Hepatocyte (in vitro differentiated cells): ENCODE measurements at regions not wholly inside any gene's neighbourhood (a gene's known extent, or its start where the extent isn't known, plus 50 kb on each side); places are given as distances from the start of the nearest gene placed in this dataset.

ENCODE experiments used
- EZH2phosphoT487 ChIP-seq: fragments of 200-600 bp; sonication (generic); IDR thresholded peaks from one replicate; pipeline ENCODE4 v1.6.1; 2018; ENCODE audit warnings: antibody characterized with exemption, mild to moderate bottlenecking, low read depth, moderate library complexity; ENCODE audit not compliant: unreplicated experiment, severe bottlenecking
- TF ChIP-seq, protein P1 (sequence below): fragments of 200-600 bp; sonication (generic); IDR thresholded peaks from 2 replicates; pipeline ENCODE4 v1.5.1; 2016; ENCODE audit warnings: antibody characterized with exemption, mild to moderate bottlenecking; ENCODE audit not compliant: poor library complexity

GRCh38 chr13:22422023-22422422 lies 751.1 kb downstream of the FGF9 start:
- TF ChIP-seq, protein P1, sequence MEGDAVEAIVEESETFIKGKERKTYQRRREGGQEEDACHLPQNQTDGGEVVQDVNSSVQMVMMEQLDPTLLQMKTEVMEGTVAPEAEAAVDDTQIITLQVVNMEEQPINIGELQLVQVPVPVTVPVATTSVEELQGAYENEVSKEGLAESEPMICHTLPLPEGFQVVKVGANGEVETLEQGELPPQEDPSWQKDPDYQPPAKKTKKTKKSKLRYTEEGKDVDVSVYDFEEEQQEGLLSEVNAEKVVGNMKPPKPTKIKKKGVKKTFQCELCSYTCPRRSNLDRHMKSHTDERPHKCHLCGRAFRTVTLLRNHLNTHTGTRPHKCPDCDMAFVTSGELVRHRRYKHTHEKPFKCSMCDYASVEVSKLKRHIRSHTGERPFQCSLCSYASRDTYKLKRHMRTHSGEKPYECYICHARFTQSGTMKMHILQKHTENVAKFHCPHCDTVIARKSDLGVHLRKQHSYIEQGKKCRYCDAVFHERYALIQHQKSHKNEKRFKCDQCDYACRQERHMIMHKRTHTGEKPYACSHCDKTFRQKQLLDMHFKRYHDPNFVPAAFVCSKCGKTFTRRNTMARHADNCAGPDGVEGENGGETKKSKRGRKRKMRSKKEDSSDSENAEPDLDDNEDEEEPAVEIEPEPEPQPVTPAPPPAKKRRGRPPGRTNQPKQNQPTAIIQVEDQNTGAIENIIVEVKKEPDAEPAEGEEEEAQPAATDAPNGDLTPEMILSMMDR, result no peak
- TF ChIP-seq EZH2phosphoT487, result no peak
